A549 (cell line): ENCODE measurements at regions not wholly inside any gene's neighbourhood (a gene's known extent, or its start where the extent isn't known, plus 50 kb on each side); places are given as distances from the start of the nearest gene placed in this dataset.

Experiments used
- ATAC-seq, 2 experiments: fragments of 200-7000 bp in 1 of 2; fragments of >200 bp in 1 of 2; cut with Nextera tagmentation in 1 of 2; cut with Tn5 transposase in 1 of 2; 3 replicates each; pipeline versions ENCODE4 v1.8.0 to v1.9.1; 2018 to 2020; ENCODE audit warnings: mild to moderate bottlenecking in 1 of 2, moderate library complexity in 1 of 2
- CTCF ChIA-PET: fragments of 300-600 bp; sonication (Branson Sonifier 250); formaldehyde crosslinking; extraction: SDS; loops from one replicate; lab custom pipeline; 2021; ENCODE audit warnings: antibody characterized with exemption, inconsistent platforms; lab: Yijun Ruan, JAX
- POLR2A ChIA-PET: fragments of 350-600 bp; formaldehyde crosslinking; extraction: SDS; loops from one replicate; lab custom pipeline; 2021; ENCODE audit warnings: antibody characterized with exemption, inconsistent platforms; lab: Yijun Ruan, JAX
- DNase-seq, 2 experiments: peaks; one replicate each; pipeline versions ENCODE4 v3.0.0 to v3.0.0-alpha.2; 2011 to 2016; ENCODE audit warnings: low read depth in 1 of 2, low spot score in 1 of 2
- FAIRE-seq: peaks from 2 replicates; lab custom pipeline; 2011; peaks lifted over from hg19 to GRCh38; lab: Jason Lieb, UNC
- H3K27ac ChIP-seq, 2 experiments: fragments of >200 bp; sonication (Bioruptor Twin); formaldehyde crosslinking; 3 replicates each; pipeline ENCODE4 v1.5.1; 2016 to 2017
- H3K4me1 ChIP-seq: fragments of >200 bp; sonication (Bioruptor Twin); formaldehyde crosslinking; 3 replicates; pipeline ENCODE4 v1.6.1; 2016
- H3K4me2 ChIP-seq: fragments of >200 bp; sonication (Bioruptor Twin); formaldehyde crosslinking; 3 replicates; pipeline ENCODE4 v1.6.1; 2016
- H3K4me3 ChIP-seq: fragments of >200 bp; sonication (Bioruptor Twin); formaldehyde crosslinking; 3 replicates; pipeline ENCODE4 v1.5.1; 2016
- H3K9me3 ChIP-seq: fragments of >200 bp; sonication (Bioruptor Twin); formaldehyde crosslinking; 3 replicates; pipeline ENCODE4 v1.6.1; 2016
- ELK1 ChIP-seq: fragments of 150-350 bp; IDR thresholded peaks from 2 replicates; pipeline ENCODE4 v1.6.1; 2014; ENCODE audit warnings: low read depth, mild to moderate bottlenecking, low read length
- FOSL2 ChIP-seq, 2 experiments: fragments of 450-650 bp in 1 of 2; fragments of >200 bp in 1 of 2; sonication (Bioruptor Twin) in 1 of 2; formaldehyde crosslinking; IDR thresholded peaks; 2 replicates each; pipeline versions ENCODE4 v1.5.0 to v1.6.1; 2016 to 2020; ENCODE audit warnings: mild to moderate bottlenecking in 1 of 2, moderate library complexity in 1 of 2
- FOXS1 ChIP-seq: fragments of 250-450 bp; sonication (Bioruptor Pico); IDR thresholded peaks from 2 replicates; pipeline ENCODE4 v1.5.0; 2020; ENCODE audit warnings: mild to moderate bottlenecking, moderate library complexity
- HES2 ChIP-seq: fragments of >200 bp; sonication (Bioruptor Twin); formaldehyde crosslinking; IDR thresholded peaks from 2 replicates; pipeline ENCODE4 v1.6.1; 2016
- HOXA7 ChIP-seq: fragments of 250-450 bp; sonication (Bioruptor Pico); IDR thresholded peaks from 2 replicates; pipeline ENCODE4 v1.5.0; 2020; ENCODE audit warnings: mild to moderate bottlenecking, moderate library complexity
- HOXB5 ChIP-seq: fragments of 250-450 bp; sonication (Bioruptor Pico); IDR thresholded peaks from 2 replicates; pipeline ENCODE4 v1.5.0; 2020; ENCODE audit warnings: mild to moderate bottlenecking, moderate library complexity
- KDM1A ChIP-seq: fragments of 200-600 bp; sonication (generic); IDR thresholded peaks from 2 replicates; pipeline ENCODE4 v1.6.1; 2016; ENCODE audit warnings: low read depth, mild to moderate bottlenecking
- MAZ ChIP-seq: fragments of 150-350 bp; IDR thresholded peaks from 2 replicates; pipeline ENCODE4 v1.6.1; 2014; ENCODE audit warnings: antibody characterized with exemption, low read depth, low read length, borderline replicate concordance
- RAD21 ChIP-seq, 2 experiments: fragments of >200 bp in 1 of 2; sonication (Bioruptor Twin) in 1 of 2; formaldehyde crosslinking in 1 of 2; IDR thresholded peaks in 1 of 2; conservative IDR thresholded peaks in 1 of 2; 2 replicates in 1 of 2; 3 replicates in 1 of 2; pipeline ENCODE4 v1.6.1; 2012 to 2018; ENCODE audit warnings: inconsistent platforms in 1 of 2
- RCOR1 ChIP-seq: fragments of 150-350 bp; IDR thresholded peaks from 2 replicates; pipeline ENCODE4 v1.6.1; 2014; ENCODE audit warnings: antibody characterized with exemption, low read length, low read depth
- RFX5 ChIP-seq: fragments of 450-650 bp; IDR thresholded peaks from 2 replicates; pipeline ENCODE4 v1.7.1; 2014; ENCODE audit warnings: antibody characterized with exemption, mild to moderate bottlenecking, moderate library complexity
- RNF2 ChIP-seq: fragments of 200-600 bp; sonication (generic); IDR thresholded peaks from 2 replicates; pipeline ENCODE4 v1.6.1; 2016; ENCODE audit warnings: low read depth, mild to moderate bottlenecking, antibody characterized with exemption, moderate library complexity, borderline replicate concordance
- USF2 ChIP-seq: fragments of 450-650 bp; IDR thresholded peaks from 2 replicates; pipeline ENCODE4 v1.6.1; 2014; ENCODE audit warnings: antibody characterized with exemption
- WGBS: methylation state at CpG from one replicate; pipeline ENCODE4 v1.1.6; 2017; ENCODE audit errors: missing lambda C conversion rate; 5-methylcytosine and 5-hydroxymethylcytosine counted together
- TF ChIP-seq, protein P1 (sequence below): fragments of 250-450 bp; sonication (Bioruptor Pico); IDR thresholded peaks from 2 replicates; pipeline ENCODE4 v1.5.0; 2021; ENCODE audit warnings: mild to moderate bottlenecking, moderate library complexity, borderline replicate concordance

GRCh38 chr3:46119709-46120498 lies 88.2 kb downstream of the CCR1 start:
- Histone ChIP-seq H3K27ac (no peak overlapping the region), H3K9me3 (no peaks in the 10 kb centered on the region), H3K4me3 (no peak overlapping the region), H3K4me2 (no peak overlapping the region), H3K4me1 (peaks cover 1% of the 10 kb centered on the region)
- TF ChIP-seq RCOR1 (no peak), HOXA7 (CRISPR knock-in tag) (no peak)
- CTCF ChIA-PET: no interaction called here
- ATAC-seq (no peak), DNase-seq (no peak), FAIRE-seq (no peak)
- POLR2A ChIA-PET: no interaction called here
- WGBS: 16% methylated on average over 4 of the region's 4 CpGs

GRCh38 chr3:46119253-46119652 lies 88.9 kb downstream of the CCR1 start:
- no peaks in the 10 kb centered on the region for H3K9me3 ChIP-seq
- WGBS: 16% methylated on average over 3 of the region's 3 CpGs
- no peak overlapping the region for H3K27ac ChIP-seq
- POLR2A ChIA-PET: no interaction called here
- H3K4me1 ChIP-seq: peaks cover 8% of the 10 kb centered on the region
- H3K4me3 ChIP-seq: no peak overlapping the region
- ATAC-seq (no peak), DNase-seq (no peak), FAIRE-seq (no peak)
- no peak overlapping the region for H3K4me2 ChIP-seq
- TF ChIP-seq ELK1 (no peak), RAD21 (conservative IDR thresholded peaks at IDR 0.05 in 1 of 2, IDR thresholded peaks at IDR 0.05 in 1 of 2) (no peak), HOXB5 (CRISPR knock-in tag) (no peak), MAZ (no peak), RFX5 (no peak), USF2 (no peak), FOSL2 (IDR thresholded peaks at IDR 0.05) (no peak), FOSL2 (CRISPR knock-in tag; IDR thresholded peaks at IDR 0.05) (no peak), RNF2 (no peak), FOXS1 (CRISPR knock-in tag) (no peak), HES2 (no peak), KDM1A (no peak)
- TF ChIP-seq, protein P1, sequence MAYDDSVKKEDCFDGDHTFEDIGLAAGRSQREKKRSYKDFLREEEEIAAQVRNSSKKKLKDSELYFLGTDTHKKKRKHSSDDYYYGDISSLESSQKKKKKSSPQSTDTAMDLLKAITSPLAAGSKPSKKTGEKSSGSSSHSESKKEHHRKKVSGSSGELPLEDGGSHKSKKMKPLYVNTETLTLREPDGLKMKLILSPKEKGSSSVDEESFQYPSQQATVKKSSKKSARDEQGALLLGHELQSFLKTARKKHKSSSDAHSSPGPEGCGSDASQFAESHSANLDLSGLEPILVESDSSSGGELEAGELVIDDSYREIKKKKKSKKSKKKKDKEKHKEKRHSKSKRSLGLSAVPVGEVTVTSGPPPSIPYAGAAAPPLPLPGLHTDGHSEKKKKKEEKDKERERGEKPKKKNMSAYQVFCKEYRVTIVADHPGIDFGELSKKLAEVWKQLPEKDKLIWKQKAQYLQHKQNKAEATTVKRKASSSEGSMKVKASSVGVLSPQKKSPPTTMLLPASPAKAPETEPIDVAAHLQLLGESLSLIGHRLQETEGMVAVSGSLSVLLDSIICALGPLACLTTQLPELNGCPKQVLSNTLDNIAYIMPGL (CRISPR knock-in tag): no peak
- CTCF ChIA-PET: no interaction called here

DNA sequence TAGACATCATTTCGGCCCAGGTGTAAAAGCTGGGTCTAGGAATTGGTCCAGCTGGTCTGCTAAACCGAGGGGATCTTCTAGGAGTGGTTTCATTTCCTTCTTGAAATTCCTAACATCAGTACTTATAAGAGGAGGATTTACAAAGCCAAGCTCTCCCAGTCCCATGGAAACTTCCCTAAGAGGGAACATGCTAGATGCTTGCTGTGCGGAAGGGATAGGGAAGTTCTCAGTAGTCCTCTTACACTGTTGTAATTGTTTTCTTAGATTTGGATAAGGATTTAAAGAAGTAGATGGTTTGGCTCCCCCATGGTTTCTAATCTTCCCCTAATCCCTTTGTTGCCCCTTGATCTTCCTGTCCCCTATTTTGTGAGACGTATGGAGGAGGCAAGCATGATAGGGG lies 89.7 kb upstream of the XCR1 start:
- POLR2A ChIA-PET: no interaction called here
- no peak for DNase-seq
- CTCF ChIA-PET: no interaction called here
- Histone ChIP-seq H3K4me1 (peaks cover 16% of the 10 kb centered on the region), H3K9me3 (no peaks in the 10 kb centered on the region), H3K27ac (no peak overlapping the region), H3K4me3 (no peak overlapping the region), H3K4me2 (no peak overlapping the region)
- 60% methylated on average over 4 of the region's 4 CpGs for WGBS
- FAIRE-seq: no peak
- no peak for TF ChIP-seq HES2
- ATAC-seq: no peak
